ENCODE measurements at regions not wholly inside any gene's neighbourhood (a gene's known extent, or its start where the extent isn't known, plus 50 kb on each side); places are given as distances from the start of the nearest gene placed in this dataset.

GRCh38 chr1:239854922-239855321 is 236.8 kb upstream of the FMN2 start:
- H3K9me1 ChIP-seq (ENCODE audit: control insufficient read depth, insufficient read depth, low read length), result no peaks in the 10 kb centered on the region
- no peak overlapping the region for H2AFZ ChIP-seq (ENCODE audit: low read depth, low read length)
- ChIA-PET POLR2A (no interaction called here), CTCF (ENCODE audit: low intra/inter-chr PET ratio) (no interaction called here)
- H3K4me1 ChIP-seq (replicated peaks in 1 of 2; ENCODE audit: control insufficient read depth in 2 of 2, insufficient read depth in 2 of 2, low read length in 2 of 2), result no peaks in the 10 kb centered on the region
- no peaks in the 10 kb centered on the region for H4K20me1 ChIP-seq (replicated peaks; ENCODE audit: control insufficient read depth, insufficient read depth, low read length)
- intact Hi-C loops (cut with micrococcal nuclease), result no loop called here
- no peaks in the 10 kb centered on the region for H3K36me3 ChIP-seq (ENCODE audit: control insufficient read depth, insufficient read depth, low read length)
- no peak overlapping the region for H3K4me3 ChIP-seq
- H3K9ac ChIP-seq (ENCODE audit: insufficient read depth in 1 of 2, low read depth in 2 of 2, low read length in 2 of 2), result no peak overlapping the region
- ATAC-seq (no peak), DNase-seq (ENCODE audit: extremely low read depth in 1 of 4, low spot score in 3 of 4) (no peak), FAIRE-seq (no peak)
- H3K79me2 ChIP-seq (ENCODE audit: control insufficient read depth, insufficient read depth, low read length), result no peaks in the 10 kb centered on the region
- no peak overlapping the region for H3K27ac ChIP-seq (ENCODE audit: extremely low read depth, low read depth, low read length)
- no peaks in the 10 kb centered on the region for H3K9me3 ChIP-seq (replicated peaks; ENCODE audit: control insufficient read depth, insufficient read depth, low read depth, low read length)
- in situ Hi-C loops (cut with MboI), result no loop called here
- 0% methylated on average over 2 of the region's 2 CpGs for WGBS (ENCODE audit: insufficient coverage, low coverage, missing lambda C conversion rate)
- no TSS peak for BruUV-seq (replicated peaks)
- no peaks in the 10 kb centered on the region for H3K27me3 ChIP-seq (ENCODE audit: control insufficient read depth in 2 of 2, insufficient read depth in 2 of 2, low read length in 2 of 2)
- no peak overlapping the region for H3K4me2 ChIP-seq (ENCODE audit: insufficient read depth, low read length)
- TF ChIP-seq NFATC3 (IDR thresholded peaks at IDR 0.05) (no peak), NFE2 (IDR thresholded peaks at IDR 0.05; ENCODE audit: low read depth) (no peak), POLR2B (IDR thresholded peaks at IDR 0.05; ENCODE audit: low read depth, partially characterized antibody) (no peak), ARHGAP35 (IDR thresholded peaks at IDR 0.05; ENCODE audit: partially characterized antibody) (no peak), ZNF133 (CRISPR knock-in tag; IDR thresholded peaks at IDR 0.05) (no peak), LCOR (CRISPR knock-in tag; IDR thresholded peaks at IDR 0.05) (no peak), MYC (IDR thresholded peaks at IDR 0.05; ENCODE audit: low read depth, low read length) (no peak), MYC (CRISPR knock-in tag; IDR thresholded peaks at IDR 0.05; ENCODE audit: borderline replicate concordance, low read depth) (no peak), CREB3L1 (IDR thresholded peaks at IDR 0.05; ENCODE audit: borderline replicate concordance, low read depth) (no peak), RBM15 (IDR thresholded peaks at IDR 0.05; ENCODE audit: insufficient read depth, low read length) (no peak), SPI1 (IDR thresholded peaks at IDR 0.05; ENCODE audit: borderline replicate concordance, low read depth, low read length) (no peak), ZKSCAN1 (IDR thresholded peaks at IDR 0.05; ENCODE audit: low read depth, low read length) (no peak), HOMEZ (CRISPR knock-in tag; IDR thresholded peaks at IDR 0.05) (no peak), ARID3B (CRISPR knock-in tag; IDR thresholded peaks at IDR 0.05; ENCODE audit: borderline replicate concordance) (no peak), ARID4B (CRISPR knock-in tag; IDR thresholded peaks at IDR 0.05) (no peak), MECOM (CRISPR knock-in tag; IDR thresholded peaks at IDR 0.05) (no peak)

Measured in K562 (cell line).